Stomach (tissue), 4 donors: ENCODE measurements at regions not wholly inside any gene's neighbourhood (a gene's known extent, or its start where the extent isn't known, plus 50 kb on each side); places are given as distances from the start of the nearest gene placed in this dataset.

Experiments
- EP300 ChIP-seq: sonication (generic); formaldehyde crosslinking; IDR thresholded peaks from one replicate; pipeline ENCODE4 v1.6.1; 2017; ENCODE audit warnings: antibody characterized with exemption
- POLR2AphosphoS5 ChIP-seq, 3 donors: sonication (generic); formaldehyde crosslinking; IDR thresholded peaks; one replicate each; pipeline ENCODE4 v1.6.1; 2016; ENCODE audit warnings: antibody characterized with exemption in 3 of 3
- TF ChIP-seq, protein P1 (sequence below), 7 experiments: fragments of 450-650 bp in 4 of 7; fragments of 200-600 bp in 3 of 7; sonication (generic) in 3 of 7; IDR thresholded peaks; one replicate each; pipeline ENCODE4 v1.5.1; 2016 to 2019; ENCODE audit warnings: antibody characterized with exemption in 7 of 7, control low read depth in 2 of 7, mild to moderate bottlenecking in 1 of 7

GRCh38 chr13:83773961-83774360 lies 108.3 kb downstream of the SLITRK1 start:
- TF ChIP-seq, protein P1, sequence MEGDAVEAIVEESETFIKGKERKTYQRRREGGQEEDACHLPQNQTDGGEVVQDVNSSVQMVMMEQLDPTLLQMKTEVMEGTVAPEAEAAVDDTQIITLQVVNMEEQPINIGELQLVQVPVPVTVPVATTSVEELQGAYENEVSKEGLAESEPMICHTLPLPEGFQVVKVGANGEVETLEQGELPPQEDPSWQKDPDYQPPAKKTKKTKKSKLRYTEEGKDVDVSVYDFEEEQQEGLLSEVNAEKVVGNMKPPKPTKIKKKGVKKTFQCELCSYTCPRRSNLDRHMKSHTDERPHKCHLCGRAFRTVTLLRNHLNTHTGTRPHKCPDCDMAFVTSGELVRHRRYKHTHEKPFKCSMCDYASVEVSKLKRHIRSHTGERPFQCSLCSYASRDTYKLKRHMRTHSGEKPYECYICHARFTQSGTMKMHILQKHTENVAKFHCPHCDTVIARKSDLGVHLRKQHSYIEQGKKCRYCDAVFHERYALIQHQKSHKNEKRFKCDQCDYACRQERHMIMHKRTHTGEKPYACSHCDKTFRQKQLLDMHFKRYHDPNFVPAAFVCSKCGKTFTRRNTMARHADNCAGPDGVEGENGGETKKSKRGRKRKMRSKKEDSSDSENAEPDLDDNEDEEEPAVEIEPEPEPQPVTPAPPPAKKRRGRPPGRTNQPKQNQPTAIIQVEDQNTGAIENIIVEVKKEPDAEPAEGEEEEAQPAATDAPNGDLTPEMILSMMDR (IDR thresholded peaks at IDR 0.05): no peak
- no peak for TF ChIP-seq POLR2AphosphoS5 (IDR thresholded peaks at IDR 0.05)
- no peak for TF ChIP-seq EP300
